IgD-negative memory B cell (primary cell): ENCODE measurements at regions not wholly inside any gene's neighbourhood (a gene's known extent, or its start where the extent isn't known, plus 50 kb on each side); places are given as distances from the start of the nearest gene placed in this dataset.
"Not testable (repeated sequence)": the region's sequence is repeated elsewhere in the genome, so short reads cannot be mapped to it uniquely, and the experiment has no call there.

Source experiments
- H3K27ac Mint-ChIP-seq, 3 donors: one replicate each; pipeline ENCODE4 v1.8.0; 2020 to 2022; ENCODE audit warnings: mild to moderate bottlenecking in 3 of 3, mixed read lengths in 3 of 3, moderate library complexity in 1 of 3
- H3K27me3 Mint-ChIP-seq: one replicate; pipeline ENCODE4 v1.8.0; 2021; ENCODE audit warnings: mixed read lengths
- H3K36me3 Mint-ChIP-seq: one replicate; pipeline ENCODE4 v1.8.0; 2020; ENCODE audit warnings: mild to moderate bottlenecking, mixed read lengths
- H3K4me1 Mint-ChIP-seq, 3 donors: one replicate each; pipeline ENCODE4 v1.8.0; 2020 to 2022; ENCODE audit warnings: mixed read lengths in 3 of 3, mild to moderate bottlenecking in 1 of 3
- H3K4me3 Mint-ChIP-seq, 4 donors: one replicate each; pipeline ENCODE4 v1.8.0; 2020 to 2022; ENCODE audit warnings: mild to moderate bottlenecking in 4 of 4, mixed read lengths in 4 of 4, moderate library complexity in 3 of 4
- H3K9me3 Mint-ChIP-seq, 3 donors: one replicate each; pipeline ENCODE4 v1.8.0; 2020 to 2021; ENCODE audit warnings: mixed read lengths in 3 of 3, mild to moderate bottlenecking in 1 of 3

DNA sequence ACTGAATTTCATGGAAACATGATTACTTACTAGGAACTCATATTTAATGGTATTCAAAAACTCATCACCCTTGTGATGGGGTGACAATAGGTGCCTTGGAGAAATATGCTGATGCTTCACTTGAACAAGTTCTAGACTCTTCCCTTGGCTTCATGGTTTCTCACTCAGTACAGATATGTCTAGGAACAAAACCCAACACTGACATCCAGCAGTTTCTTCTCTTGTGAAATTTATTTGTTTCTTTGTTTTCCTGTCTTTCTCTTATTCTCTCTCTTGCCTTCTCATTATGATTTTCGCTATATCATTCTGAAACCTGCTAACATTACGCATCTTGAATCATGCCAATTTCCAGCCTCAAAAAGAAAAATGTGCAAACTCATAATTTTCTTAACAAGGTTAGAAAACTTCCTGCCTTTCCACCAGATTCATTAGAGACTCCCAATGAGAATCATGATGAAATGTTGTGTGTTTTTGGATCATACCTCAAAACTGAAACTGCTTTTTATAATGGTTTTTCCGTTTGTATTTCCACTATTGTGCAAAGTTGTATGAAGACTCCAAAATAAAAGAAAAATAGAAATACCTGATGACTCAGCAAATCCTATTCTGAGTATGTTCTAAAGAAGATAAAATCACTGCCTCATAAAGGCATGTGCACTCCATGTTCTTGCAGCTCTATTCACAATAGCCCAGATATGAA lies 1021.5 kb downstream of the TMEM121 start:
- Mint-ChIP-seq H3K4me1 (peaks cover 0 to 5% (median 0%) of the 10 kb centered on the region in 3 donors), H3K27ac (no peak overlapping the region), H3K9me3 (no peaks in the 10 kb centered on the region), H3K27me3 (peaks cover 7% of the 10 kb centered on the region), H3K4me3 (peak overlapping the region in 1 of 4 donors; percentile 50), H3K36me3 (no peaks in the 10 kb centered on the region)

DNA sequence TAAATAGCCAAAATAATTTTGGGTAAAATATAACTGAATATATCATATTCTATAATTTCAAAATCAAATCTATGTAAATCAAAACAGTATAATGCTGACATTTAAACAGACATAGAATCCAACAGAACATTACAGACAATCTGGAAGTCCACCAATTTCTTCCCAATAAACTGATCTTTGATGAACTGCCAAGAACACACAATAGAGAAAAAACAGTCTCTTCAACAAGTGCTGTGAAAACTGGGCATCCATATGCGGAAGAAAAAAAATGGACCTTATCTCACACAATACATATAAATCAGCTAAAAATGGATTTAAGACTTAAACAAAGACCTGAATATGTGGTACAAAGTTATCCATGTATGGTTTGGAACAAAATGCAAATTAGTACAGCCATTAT lies 1022.7 kb downstream of the TMEM121 start:
- no peaks in the 10 kb centered on the region for H3K36me3 Mint-ChIP-seq
- H3K4me1 Mint-ChIP-seq = peaks cover 0 to 6% (median 0%) of the 10 kb centered on the region in 3 donors
- H3K27me3 Mint-ChIP-seq = peaks cover 7% of the 10 kb centered on the region
- no peak overlapping the region for H3K4me3 Mint-ChIP-seq
- H3K27ac Mint-ChIP-seq = no peak overlapping the region
- no peaks in the 10 kb centered on the region for H3K9me3 Mint-ChIP-seq

DNA sequence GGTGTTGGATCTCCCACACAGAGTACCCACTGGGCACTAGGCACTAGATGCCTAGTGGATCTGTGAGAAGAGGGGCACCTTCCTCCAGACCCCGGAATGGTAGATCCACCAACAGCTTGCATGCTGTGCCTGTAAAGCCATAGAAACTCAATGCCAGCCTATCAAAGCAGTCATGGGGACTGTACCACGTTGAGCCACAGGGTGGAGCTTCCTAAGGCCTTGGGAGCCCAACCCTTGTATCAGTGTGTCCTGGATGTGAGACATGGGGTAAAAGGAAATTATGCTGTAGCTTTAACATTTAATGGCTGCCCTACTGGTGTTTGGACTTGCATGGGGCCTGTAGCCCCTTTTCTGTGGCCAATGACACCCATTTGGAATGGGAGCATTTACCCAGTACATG lies 1024.9 kb downstream of the TMEM121 start:
- no peaks in the 10 kb centered on the region for H3K9me3 Mint-ChIP-seq
- peaks cover 0 to 6% (median 0%) of the 10 kb centered on the region in 3 donors for H3K4me1 Mint-ChIP-seq
- H3K36me3 Mint-ChIP-seq = no peaks in the 10 kb centered on the region
- H3K4me3 Mint-ChIP-seq = no peak overlapping the region
- peaks cover 7% of the 10 kb centered on the region for H3K27me3 Mint-ChIP-seq
- no peak overlapping the region for H3K27ac Mint-ChIP-seq

DNA sequence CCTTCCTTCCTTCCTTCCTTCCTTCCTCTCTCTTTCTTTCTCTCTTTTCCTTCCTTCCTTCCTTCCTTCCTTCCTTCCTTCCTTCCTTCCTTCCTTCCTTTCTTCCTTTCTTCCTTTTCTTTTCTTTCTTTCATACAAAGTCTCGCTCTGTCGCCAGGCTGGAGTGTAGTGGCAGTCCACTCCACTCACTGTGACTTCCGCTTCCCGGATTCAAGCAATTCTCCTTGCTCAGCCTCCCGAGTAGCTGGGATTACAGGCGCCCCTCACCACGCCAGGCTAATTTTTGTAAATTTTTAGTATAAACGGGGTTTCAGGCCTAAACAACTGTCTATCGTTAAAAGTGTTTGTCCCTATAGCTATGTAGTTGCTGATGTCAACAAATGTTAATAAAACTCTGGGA lies 1029.8 kb downstream of the TMEM121 start:
- not testable (repeated sequence) for H3K27me3 Mint-ChIP-seq, H3K27ac Mint-ChIP-seq, H3K36me3 Mint-ChIP-seq, H3K4me3 Mint-ChIP-seq, H3K9me3 Mint-ChIP-seq, H3K4me1 Mint-ChIP-seq

DNA sequence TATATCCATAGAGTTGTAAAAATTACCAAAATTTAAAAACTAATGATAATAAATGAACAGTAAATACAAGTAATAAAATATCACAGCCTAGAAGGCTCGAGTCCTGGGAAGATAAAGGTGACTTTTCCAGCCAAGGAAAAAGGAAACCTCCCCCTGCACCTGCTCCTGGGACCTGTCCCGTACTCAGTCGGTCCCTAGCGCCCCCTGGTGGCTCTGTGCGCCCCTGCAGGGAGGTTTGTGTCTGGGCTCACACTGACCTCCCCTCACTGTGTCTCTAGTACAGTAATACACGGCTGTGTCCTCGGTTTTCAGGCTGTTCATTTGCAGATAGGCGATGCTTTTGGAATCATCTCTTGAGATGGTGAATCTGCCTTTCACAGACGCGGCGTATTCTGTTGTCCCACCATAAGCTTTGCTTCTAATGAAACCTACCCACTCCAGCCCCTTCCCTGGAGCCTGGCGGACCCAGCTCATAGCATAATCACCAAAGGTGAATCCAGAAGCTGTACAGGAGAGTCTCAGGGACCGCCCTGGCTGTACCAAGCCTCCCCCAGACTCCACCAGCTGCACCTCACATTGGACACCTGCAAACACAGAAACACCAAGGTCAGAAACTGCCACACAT lies 1030.4 kb downstream of the TMEM121 start:
- Mint-ChIP-seq H3K27ac (peak overlapping the region in 1 of 3 donors; percentile 57), H3K36me3 (no peaks in the 10 kb centered on the region), H3K27me3 (peaks cover 4% of the 10 kb centered on the region), H3K4me1 (peaks cover 0 to 2% (median 0%) of the 10 kb centered on the region in 3 donors), H3K4me3 (peak overlapping the region in 2 of 4 donors; percentile 17 to 63), H3K9me3 (no peaks in the 10 kb centered on the region)

DNA sequence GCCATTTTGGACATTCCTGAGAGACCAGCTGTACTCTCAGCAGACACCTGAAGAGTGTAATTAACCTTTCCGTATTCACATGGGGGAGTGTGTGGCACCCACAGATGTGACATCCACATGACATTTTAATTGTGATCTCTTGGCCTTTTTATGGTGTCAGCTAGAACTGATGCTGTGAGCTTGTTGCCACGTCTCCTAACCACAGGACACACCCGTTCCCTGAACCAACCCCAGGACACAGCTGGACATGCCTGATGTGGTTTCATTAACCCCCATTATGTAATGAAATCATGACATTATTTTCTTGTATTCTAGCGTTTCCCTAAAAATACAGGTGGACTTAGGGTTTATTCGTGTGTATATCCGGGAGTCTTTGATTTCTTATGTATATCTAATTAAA lies 1036.1 kb downstream of the TMEM121 start:
- H3K4me1 Mint-ChIP-seq = peaks cover 0 to 4% (median 0%) of the 10 kb centered on the region in 3 donors
- H3K4me3 Mint-ChIP-seq = no peak overlapping the region
- peaks cover 10% of the 10 kb centered on the region for H3K27me3 Mint-ChIP-seq
- H3K9me3 Mint-ChIP-seq = no peaks in the 10 kb centered on the region
- H3K27ac Mint-ChIP-seq = no peak overlapping the region
- peaks cover 2% of the 10 kb centered on the region for H3K36me3 Mint-ChIP-seq

DNA sequence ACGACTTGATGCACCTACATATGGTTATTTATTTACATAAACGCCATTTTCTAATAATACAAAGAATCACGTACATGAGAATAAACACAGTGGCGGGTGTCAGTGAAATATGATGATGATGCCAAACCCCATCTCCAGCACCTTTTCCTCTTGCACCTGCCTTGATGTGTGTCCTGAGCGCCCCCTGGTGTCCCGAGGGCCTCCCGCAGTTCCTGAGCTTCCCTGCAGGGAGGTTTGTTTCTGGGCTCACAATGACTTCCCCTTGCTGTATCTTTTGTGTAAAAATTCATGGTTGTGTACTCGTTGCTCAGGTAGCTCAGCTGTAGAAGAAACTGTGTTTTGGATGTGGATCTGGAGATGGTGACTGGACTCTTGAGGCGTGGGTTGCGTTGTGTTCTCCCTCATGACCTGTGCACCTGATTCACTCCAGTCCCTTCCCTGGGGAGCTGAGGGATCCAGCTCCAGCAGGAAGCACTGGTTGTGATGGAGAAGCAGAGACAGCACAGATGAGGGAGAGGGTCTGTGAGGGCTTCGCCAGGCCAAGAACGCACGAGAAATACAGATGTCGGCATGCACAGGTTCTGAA lies 1037.8 kb downstream of the TMEM121 start:
- Mint-ChIP-seq H3K9me3 (no peaks in the 10 kb centered on the region), H3K36me3 (peaks cover 2% of the 10 kb centered on the region), H3K4me1 (peaks cover 0 to 4% (median 0%) of the 10 kb centered on the region in 3 donors), H3K27ac (no peak overlapping the region), H3K4me3 (no peak overlapping the region), H3K27me3 (peaks cover 7% of the 10 kb centered on the region)

DNA sequence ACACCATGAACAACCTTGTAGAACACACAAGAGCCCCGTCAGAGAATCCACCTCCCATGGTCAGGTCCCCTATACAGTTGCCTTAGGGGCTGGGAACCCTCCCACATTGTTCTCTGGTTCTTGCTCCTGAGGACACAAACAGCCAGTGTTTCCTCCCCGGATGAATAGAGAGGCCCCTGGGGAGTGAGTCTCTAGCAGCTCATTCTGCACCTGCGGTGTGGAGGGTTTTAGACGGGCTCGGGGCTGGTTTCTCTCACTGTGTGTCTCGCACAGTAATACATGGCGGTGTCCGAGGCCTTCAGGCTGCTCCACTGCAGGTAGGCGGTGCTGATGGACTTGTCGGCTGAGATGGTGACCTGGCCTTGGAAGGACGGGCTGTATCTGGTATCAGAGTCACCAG lies 1052.1 kb downstream of the TMEM121 start:
- Mint-ChIP-seq H3K4me3 (peak overlapping the region; percentile 60 to 88 (median 80)), H3K27me3 (peaks cover 9% of the 10 kb centered on the region), H3K36me3 (peaks cover 5% of the 10 kb centered on the region), H3K27ac (peak overlapping the region in 2 of 3 donors; percentile 50 to 77), H3K9me3 (no peaks in the 10 kb centered on the region), H3K4me1 (peaks cover 13 to 16% (median 13%) of the 10 kb centered on the region in 3 donors)

DNA sequence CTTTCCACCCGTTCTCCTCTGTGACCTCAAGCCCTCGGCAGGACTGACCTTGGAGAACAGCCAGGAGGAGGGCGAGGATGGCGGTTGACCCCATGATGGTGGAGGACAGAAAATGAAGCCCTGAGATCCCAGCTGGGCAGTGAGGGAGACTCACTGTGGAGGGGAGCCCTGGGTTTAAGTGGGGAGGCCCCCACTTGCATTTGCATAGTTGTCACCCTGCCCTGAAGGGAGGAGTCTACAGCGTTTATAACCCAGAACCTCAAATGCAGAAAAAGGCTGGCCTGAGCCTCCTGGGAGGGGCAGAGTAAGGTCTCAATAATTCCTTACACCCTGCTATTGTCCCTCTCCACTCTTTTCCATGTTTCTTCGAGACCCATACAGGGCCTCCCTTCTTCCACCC lies 1052.7 kb downstream of the TMEM121 start:
- Mint-ChIP-seq H3K4me1 (peaks cover 13 to 16% (median 13%) of the 10 kb centered on the region in 3 donors), H3K27me3 (peaks cover 7% of the 10 kb centered on the region), H3K4me3 (peak overlapping the region; percentile 60 to 88 (median 80)), H3K9me3 (no peaks in the 10 kb centered on the region), H3K36me3 (peaks cover 5% of the 10 kb centered on the region), H3K27ac (peak overlapping the region in 2 of 3 donors; percentile 50 to 77)

DNA sequence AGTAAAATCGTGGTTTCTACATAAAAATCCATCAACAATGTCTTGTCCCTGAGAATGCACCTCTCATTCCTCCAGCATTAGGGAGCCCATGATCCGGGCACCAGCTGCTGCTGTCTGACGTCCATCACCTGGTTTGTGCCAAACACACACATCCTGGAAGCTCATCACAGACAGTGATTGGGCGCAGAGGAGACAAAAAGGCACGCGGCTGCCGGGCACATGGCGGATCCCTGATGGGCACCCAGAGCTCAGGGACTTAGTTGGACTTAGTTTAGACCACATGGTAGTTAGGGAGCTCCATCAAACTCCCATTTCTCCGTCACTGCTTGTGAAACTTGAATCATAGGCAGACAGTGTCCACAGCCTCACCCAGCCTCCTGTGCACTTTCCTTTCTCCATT lies 1059.3 kb downstream of the TMEM121 start:
- no peak overlapping the region for H3K27ac Mint-ChIP-seq

DNA sequence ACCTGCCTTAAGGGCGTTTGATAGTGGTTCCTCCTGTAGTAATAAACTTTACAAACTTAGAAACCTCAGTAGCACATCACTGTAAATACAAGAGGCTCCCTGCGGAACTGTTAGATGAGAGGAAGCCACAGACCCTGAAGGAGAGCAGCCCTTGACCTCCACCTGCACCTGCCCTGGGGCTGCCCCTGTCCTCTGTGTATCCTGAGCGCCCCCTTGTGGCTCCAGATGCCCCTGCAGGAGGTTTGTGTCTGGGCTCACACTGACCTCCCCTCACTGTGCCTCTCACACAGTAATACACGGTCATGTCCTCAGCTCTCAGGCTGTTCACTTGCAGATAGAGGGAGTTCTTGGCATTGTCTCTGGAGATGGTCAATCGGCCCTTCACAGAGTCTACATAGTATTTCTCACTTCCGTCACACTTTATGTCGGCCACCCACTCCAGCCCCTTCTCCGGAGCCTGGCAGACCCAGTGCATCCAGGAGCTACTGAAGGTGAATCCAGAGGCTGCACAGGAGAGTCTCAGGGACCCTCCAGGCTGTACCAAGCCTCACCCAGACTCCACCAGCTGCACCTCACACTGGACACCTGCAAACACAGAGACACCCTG lies 1059.8 kb downstream of the TMEM121 start:
- no peaks in the 10 kb centered on the region for H3K27me3 Mint-ChIP-seq
- peak overlapping the region in 1 of 4 donors; percentile 54 for H3K4me3 Mint-ChIP-seq
- H3K4me1 Mint-ChIP-seq = peaks cover 19 to 27% (median 21%) of the 10 kb centered on the region in 3 donors
- no peaks in the 10 kb centered on the region for H3K9me3 Mint-ChIP-seq
- H3K27ac Mint-ChIP-seq = peak overlapping the region in 1 of 3 donors; percentile 61
- peaks cover 4% of the 10 kb centered on the region for H3K36me3 Mint-ChIP-seq

More for the DNA sequence above, 1059.3 kb downstream of the TMEM121 start:
- H3K36me3 Mint-ChIP-seq = peaks cover 4% of the 10 kb centered on the region
- H3K4me3 Mint-ChIP-seq = no peak overlapping the region
- peaks cover 15 to 21% (median 16%) of the 10 kb centered on the region in 3 donors for H3K4me1 Mint-ChIP-seq
- H3K9me3 Mint-ChIP-seq = no peaks in the 10 kb centered on the region
- no peaks in the 10 kb centered on the region for H3K27me3 Mint-ChIP-seq

DNA sequence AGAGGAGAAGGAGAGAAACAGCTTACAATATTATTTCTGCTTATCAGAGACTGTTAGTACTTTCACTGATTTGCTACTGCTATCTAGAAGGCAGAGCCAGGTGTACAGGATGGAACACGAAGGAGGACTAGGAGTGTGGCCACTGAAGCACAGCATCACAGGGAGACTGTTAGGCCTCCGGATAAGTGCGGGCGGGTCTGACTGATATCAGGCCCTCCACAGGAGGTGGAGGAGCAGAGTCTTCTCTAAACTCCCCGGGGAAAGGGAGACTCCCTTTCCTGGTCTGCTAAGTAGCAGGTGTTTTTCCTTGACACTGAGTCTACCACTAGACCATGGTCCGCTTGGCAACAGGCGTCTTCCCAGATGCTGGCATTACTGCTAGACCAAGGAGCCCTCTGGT lies 1065.2 kb downstream of the TMEM121 start:
- not testable (repeated sequence) for H3K36me3 Mint-ChIP-seq, H3K9me3 Mint-ChIP-seq, H3K27me3 Mint-ChIP-seq
- Mint-ChIP-seq H3K4me3 (peak overlapping the region in 3 of 4 donors; percentile 10 to 77 (median 42)), H3K4me1 (peaks cover 12 to 22% (median 19%) of the 10 kb centered on the region in 3 donors), H3K27ac (peak overlapping the region in 1 of 3 donors; percentile 41)

DNA sequence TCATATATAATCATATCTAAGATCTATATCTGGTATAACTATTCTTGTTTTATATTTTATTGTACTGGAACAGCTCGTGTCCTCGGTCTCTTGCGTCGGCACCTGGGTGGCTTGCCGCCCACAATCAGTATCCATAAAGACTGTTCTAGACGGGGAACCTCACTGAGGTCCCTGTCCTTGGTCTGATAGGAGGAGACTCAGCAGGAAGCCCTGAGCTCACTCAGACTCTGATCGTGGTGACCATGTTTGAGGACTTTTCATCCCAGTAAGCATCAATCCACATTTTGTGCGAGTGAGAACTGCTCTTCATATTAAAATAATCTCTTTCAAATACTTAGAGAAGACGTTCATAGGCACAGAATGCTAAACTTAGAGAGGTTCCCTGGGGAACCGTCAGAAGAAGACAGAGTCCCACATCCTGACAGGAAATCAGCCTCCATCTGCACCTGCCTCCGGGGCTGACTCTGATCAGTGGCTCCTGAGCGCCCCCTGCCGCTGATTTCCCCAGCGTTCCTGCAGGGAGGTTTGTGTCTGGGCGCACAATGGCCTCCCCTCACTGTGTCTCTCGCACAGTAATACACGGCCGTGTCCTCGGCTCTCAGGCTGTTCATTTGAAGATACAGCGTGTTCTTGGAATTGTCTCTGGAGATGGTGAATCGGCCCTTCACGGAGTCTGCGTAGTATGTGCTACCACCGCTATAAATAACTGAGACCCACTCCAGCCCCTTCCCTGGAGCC lies 1065.9 kb downstream of the TMEM121 start:
- H3K36me3 Mint-ChIP-seq, H3K27me3 Mint-ChIP-seq, H3K9me3 Mint-ChIP-seq: not testable (repeated sequence)
- Mint-ChIP-seq H3K4me3 (peak overlapping the region; percentile 17 to 72 (median 60)), H3K27ac (peak overlapping the region in 1 of 3 donors; percentile 53), H3K4me1 (peaks cover 12 to 22% (median 18%) of the 10 kb centered on the region in 3 donors)

DNA sequence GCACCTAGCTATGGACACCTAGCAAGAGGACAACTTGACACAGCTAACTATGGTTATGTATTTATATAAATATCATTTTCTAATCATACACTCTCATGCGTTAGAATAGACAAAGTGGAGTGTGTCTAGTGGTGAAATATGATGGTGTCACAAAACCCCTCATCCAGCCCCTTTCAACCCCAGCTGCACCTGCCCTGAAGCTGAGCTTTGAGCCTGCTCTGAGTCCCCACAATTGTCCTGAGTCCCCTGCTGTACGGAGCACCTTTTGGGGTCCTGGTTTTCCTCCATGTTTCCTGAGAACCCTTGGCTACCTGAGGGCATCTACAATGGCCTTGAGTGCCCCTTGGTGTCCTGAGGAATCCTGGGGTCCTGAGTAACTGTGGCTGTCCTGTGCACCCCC lies 1072.8 kb downstream of the TMEM121 start:
- Mint-ChIP-seq H3K4me1 (no peaks in the 10 kb centered on the region), H3K4me3 (no peak overlapping the region), H3K36me3 (no peaks in the 10 kb centered on the region), H3K27ac (peak overlapping the region in 1 of 3 donors; percentile 15), H3K9me3 (no peaks in the 10 kb centered on the region), H3K27me3 (peaks cover 37% of the 10 kb centered on the region)
